ENCODE measurements at regions not wholly inside any gene's neighbourhood (a gene's known extent, or its start where the extent isn't known, plus 50 kb on each side); places are given as distances from the start of the nearest gene placed in this dataset.
A peak's percentile ranks its signal among the peaks of the same experiment; 100 is the strongest.

- Mint-ChIP-seq H3K36me3 (no peaks in the 10 kb centered on the region), H3K9me3 (peaks cover 0 to 3% (median 0%) of the 10 kb centered on the region in 9 donors), H3K4me3 (no peak overlapping the region), H3K4me1 (no peaks in the 10 kb centered on the region), H3K27ac (no peak overlapping the region), H3K27me3 (peaks cover 3 to 32% (median 9%) of the 10 kb centered on the region in 5 donors)
- POLR2A ChIA-PET, result no interaction called here
- DNase-seq (no peak), ATAC-seq (no peak)
Observed at GRCh38 chr5:103454770-103455169, 107.8 kb downstream of the NUDT12 start.

- Mint-ChIP-seq H3K36me3 (no peaks in the 10 kb centered on the region), H3K9me3 (peaks cover 0 to 3% (median 0%) of the 10 kb centered on the region in 9 donors), H3K27ac (no peak overlapping the region), H3K4me3 (no peak overlapping the region), H3K27me3 (peaks cover 3 to 32% (median 9%) of the 10 kb centered on the region in 5 donors), H3K4me1 (no peaks in the 10 kb centered on the region)
- POLR2A ChIA-PET, result no interaction called here
- no peak for DNase-seq
- no peak for ATAC-seq
Observed at GRCh38 chr5:103452666-103453065, 109.9 kb downstream of the NUDT12 start.

DNA sequence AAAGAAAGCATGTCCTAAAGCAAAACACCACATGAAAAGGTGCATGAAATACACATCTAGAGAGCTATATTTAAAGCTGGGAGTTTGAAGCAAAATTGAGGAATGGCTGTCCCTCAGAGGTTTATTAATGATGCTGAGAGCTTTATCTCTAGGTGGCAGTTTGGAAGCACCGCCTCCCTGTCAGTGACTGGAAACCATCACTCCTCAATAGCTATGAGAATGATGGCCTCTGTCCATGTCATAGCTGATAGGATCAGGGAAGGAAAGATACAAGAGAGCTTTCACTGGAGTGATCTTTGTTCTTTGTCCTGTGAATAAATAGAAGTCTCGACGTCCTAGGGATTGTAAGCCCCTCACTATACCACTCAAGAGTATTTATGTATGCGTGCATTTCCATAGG, 110.5 kb downstream of the NUDT12 start:
- POLR2A ChIA-PET, result no interaction called here
- DNase-seq (no peak), ATAC-seq (no peak)
- Mint-ChIP-seq H3K4me3 (no peak overlapping the region), H3K27me3 (peaks cover 1 to 32% (median 9%) of the 10 kb centered on the region in 5 donors), H3K36me3 (no peaks in the 10 kb centered on the region), H3K27ac (no peak overlapping the region), H3K9me3 (peaks cover 0 to 3% (median 0%) of the 10 kb centered on the region in 9 donors), H3K4me1 (no peaks in the 10 kb centered on the region)

DNA sequence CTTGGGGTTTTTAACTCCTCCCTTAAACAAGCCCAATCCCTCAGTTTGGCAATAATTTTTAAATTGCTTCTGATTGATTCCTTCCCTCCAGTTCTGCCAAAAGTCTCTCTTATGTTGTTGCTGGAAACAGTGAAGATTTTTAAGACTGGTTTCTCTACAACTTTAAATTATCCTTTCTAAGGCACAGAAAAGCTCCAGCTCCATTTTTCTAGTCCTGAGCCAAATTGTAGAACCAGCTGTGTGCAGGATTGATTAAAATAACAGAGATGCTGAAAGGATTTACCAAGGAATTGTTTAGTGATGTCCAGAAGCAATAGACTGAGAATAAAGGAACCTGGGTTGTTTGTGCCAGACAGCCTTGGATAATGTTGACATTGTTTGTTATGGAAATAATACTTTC, 111.3 kb downstream of the NUDT12 start:
- no peaks in the 10 kb centered on the region for H3K4me1 Mint-ChIP-seq
- H3K36me3 Mint-ChIP-seq, result no peaks in the 10 kb centered on the region
- POLR2A ChIA-PET, result no interaction called here
- H3K27me3 Mint-ChIP-seq, result peaks cover 0 to 24% (median 7%) of the 10 kb centered on the region in 5 donors
- H3K4me3 Mint-ChIP-seq, result no peak overlapping the region
- no peak for DNase-seq
- no peaks in the 10 kb centered on the region for H3K9me3 Mint-ChIP-seq
- H3K27ac Mint-ChIP-seq, result no peak overlapping the region
- ATAC-seq, result no peak

DNA sequence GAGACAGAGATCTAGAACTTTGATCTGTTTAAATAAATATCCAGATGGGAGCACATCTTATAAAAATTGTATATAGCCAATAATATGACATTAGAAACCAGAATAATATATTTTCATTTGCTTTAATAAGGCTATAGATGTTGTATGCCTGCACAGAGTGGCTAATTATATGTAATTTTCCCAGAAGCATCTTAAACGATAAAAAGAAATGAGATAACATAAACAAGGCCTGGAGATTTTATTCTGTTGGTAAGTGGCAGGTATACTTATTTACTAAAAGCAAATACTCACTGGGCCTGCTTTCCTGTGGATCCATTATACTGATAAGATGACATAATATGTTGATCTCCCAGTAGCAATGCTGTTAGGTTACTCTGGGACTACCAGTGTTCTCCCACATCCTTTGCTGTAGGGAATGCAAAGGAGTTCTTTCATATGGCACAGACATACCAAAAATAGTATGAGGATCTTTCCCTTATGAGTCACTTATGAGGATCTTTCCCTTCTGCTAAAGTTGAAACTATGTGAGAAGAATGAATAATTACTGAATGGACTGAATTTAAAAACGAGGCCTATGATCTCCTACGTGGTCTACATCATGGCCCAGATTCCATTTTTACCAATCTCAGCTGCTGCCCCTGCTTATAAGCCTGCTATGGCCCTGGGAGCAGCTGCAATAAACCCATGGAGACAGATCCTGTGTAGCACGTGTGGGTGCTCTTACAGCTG, 112.1 kb downstream of the NUDT12 start:
- Mint-ChIP-seq H3K4me3 (no peak overlapping the region), H3K27me3 (peaks cover 0 to 22% (median 5%) of the 10 kb centered on the region in 5 donors), H3K4me1 (no peaks in the 10 kb centered on the region), H3K36me3 (no peaks in the 10 kb centered on the region), H3K27ac (no peak overlapping the region), H3K9me3 (no peaks in the 10 kb centered on the region)
- POLR2A ChIA-PET, result no interaction called here
- no peak for ATAC-seq
- DNase-seq, result no peak

- Mint-ChIP-seq H3K4me1 (no peaks in the 10 kb centered on the region), H3K36me3 (no peaks in the 10 kb centered on the region), H3K4me3 (no peak overlapping the region), H3K9me3 (peaks cover 0 to 2% (median 0%) of the 10 kb centered on the region in 9 donors), H3K27me3 (peaks cover 0 to 18% (median 3%) of the 10 kb centered on the region in 5 donors), H3K27ac (no peak overlapping the region)
- POLR2A ChIA-PET, result no interaction called here
- no peak for DNase-seq
- ATAC-seq, result no peak
Observed at GRCh38 chr5:103446813-103447212, 115.8 kb downstream of the NUDT12 start.

- no peaks in the 10 kb centered on the region for H3K4me1 Mint-ChIP-seq
- H3K27ac Mint-ChIP-seq, result no peak overlapping the region
- ATAC-seq (no peak), DNase-seq (no peak)
- H3K36me3 Mint-ChIP-seq, result peaks cover 0 to 5% (median 0%) of the 10 kb centered on the region in 3 donors
- peaks cover 2 to 8% (median 7%) of the 10 kb centered on the region in 9 donors for H3K9me3 Mint-ChIP-seq
- peaks cover 0 to 22% (median 3%) of the 10 kb centered on the region in 5 donors for H3K27me3 Mint-ChIP-seq
- no peak overlapping the region for H3K4me3 Mint-ChIP-seq
- POLR2A ChIA-PET, result no interaction called here
Observed at GRCh38 chr5:103445426-103446035, 117.1 kb downstream of the NUDT12 start.

- Mint-ChIP-seq H3K9me3 (peaks cover 4 to 18% (median 12%) of the 10 kb centered on the region in 9 donors), H3K36me3 (peaks cover 0 to 14% (median 0%) of the 10 kb centered on the region in 3 donors), H3K4me3 (no peak overlapping the region), H3K27ac (no peak overlapping the region), H3K27me3 (peaks cover 0 to 22% (median 3%) of the 10 kb centered on the region in 5 donors), H3K4me1 (no peaks in the 10 kb centered on the region)
- POLR2A ChIA-PET, result no interaction called here
- DNase-seq, result no peak
- ATAC-seq, result no peak
Observed at GRCh38 chr5:103444333-103445038, 118.1 kb downstream of the NUDT12 start.

DNA sequence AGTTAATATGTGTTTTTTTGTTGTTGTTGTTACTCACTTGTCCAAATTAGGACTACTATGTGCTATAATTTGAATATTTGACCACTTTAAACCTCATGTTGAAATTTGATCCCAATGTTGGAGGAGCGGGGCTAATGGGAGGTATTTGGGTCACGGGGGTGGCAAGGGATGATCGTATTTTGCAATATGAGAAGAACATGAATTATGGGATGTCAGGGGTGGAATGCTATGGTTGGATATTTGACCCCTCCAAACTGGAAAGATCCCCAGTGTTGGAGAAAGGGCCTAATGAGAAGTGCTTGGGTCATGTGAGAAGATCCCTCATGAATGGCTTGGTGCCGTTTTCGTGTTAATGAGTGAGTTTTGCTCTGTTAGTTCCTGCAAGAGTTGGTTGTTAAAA, 119.8 kb downstream of the NUDT12 start:
- no peak overlapping the region for H3K4me3 Mint-ChIP-seq
- peaks cover 0 to 14% (median 0%) of the 10 kb centered on the region in 3 donors for H3K36me3 Mint-ChIP-seq
- no peak for DNase-seq
- peak overlapping the region in 1 of 10 donors; percentile 6 for H3K27ac Mint-ChIP-seq
- POLR2A ChIA-PET, result interaction anchor here (0.6 kb wide), 1 partner anchor 191 kb away, joined by 3 read pairs; no protein-coding TSS in a partner anchor
- ATAC-seq, result no peak
- H3K9me3 Mint-ChIP-seq, result peaks cover 9 to 35% (median 22%) of the 10 kb centered on the region in 9 donors
- H3K4me1 Mint-ChIP-seq, result no peaks in the 10 kb centered on the region
- peaks cover 0 to 22% (median 3%) of the 10 kb centered on the region in 5 donors for H3K27me3 Mint-ChIP-seq

DNA sequence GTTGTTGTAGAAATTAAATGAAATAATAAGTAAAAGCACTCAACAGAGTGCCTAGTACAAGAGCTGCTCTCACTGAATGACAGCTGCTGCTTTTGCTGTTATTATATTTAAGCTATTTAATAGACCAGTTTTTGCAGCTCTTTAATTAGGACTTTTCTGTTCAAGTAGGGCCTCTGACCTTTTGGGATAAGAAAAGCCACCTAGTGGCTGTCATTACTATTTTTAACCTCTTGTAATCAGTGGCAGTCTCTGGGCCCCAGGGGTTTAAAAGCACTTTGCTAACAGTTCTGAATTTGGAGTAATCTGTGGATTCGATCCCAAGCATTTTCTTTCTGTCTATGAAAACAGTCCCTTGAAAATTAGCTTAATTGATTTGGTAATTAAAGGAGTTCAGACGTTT, 121.1 kb downstream of the NUDT12 start:
- H3K4me3 Mint-ChIP-seq, result no peak overlapping the region
- POLR2A ChIA-PET, result no interaction called here
- no peak for ATAC-seq
- no peak overlapping the region for H3K27ac Mint-ChIP-seq
- H3K27me3 Mint-ChIP-seq, result peaks cover 0 to 22% (median 3%) of the 10 kb centered on the region in 5 donors
- no peaks in the 10 kb centered on the region for H3K4me1 Mint-ChIP-seq
- peaks cover 10 to 41% (median 22%) of the 10 kb centered on the region in 9 donors for H3K9me3 Mint-ChIP-seq
- no peak for DNase-seq
- H3K36me3 Mint-ChIP-seq, result peaks cover 0 to 14% (median 0%) of the 10 kb centered on the region in 3 donors

GRCh38 chr5:103439007-103439406, 123.6 kb downstream of the NUDT12 start:
- no peak overlapping the region for H3K27ac Mint-ChIP-seq
- no peaks in the 10 kb centered on the region for H3K4me1 Mint-ChIP-seq
- no peak overlapping the region for H3K4me3 Mint-ChIP-seq
- ATAC-seq (no peak), DNase-seq (no peak)
- POLR2A ChIA-PET, result no interaction called here
- H3K36me3 Mint-ChIP-seq, result peaks cover 0 to 14% (median 0%) of the 10 kb centered on the region in 3 donors
- peaks cover 0 to 8% (median 4%) of the 10 kb centered on the region in 5 donors for H3K27me3 Mint-ChIP-seq
- peaks cover 10 to 41% (median 22%) of the 10 kb centered on the region in 9 donors for H3K9me3 Mint-ChIP-seq

DNA sequence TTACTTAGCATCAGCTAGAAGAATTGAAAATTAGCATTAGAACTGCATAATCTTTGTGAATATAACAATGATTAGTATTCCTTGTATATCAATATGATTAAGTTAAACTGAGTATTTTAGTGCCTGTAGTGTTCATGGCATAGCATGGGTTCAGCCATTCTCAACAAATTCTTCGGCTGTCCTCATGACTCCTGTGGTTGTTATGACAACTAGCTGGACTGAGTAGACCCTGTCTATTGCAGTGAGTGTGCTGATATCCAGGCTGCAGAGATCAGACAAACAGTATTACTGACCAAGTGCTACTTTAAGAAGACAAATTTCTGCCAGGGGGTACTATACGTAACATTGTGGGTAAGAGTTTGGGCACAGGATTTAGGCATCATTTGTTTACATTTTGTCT, 125.9 kb downstream of the NUDT12 start:
- H3K27me3 Mint-ChIP-seq, result peaks cover 0 to 4% (median 3%) of the 10 kb centered on the region in 5 donors
- H3K9me3 Mint-ChIP-seq, result peaks cover 10 to 41% (median 22%) of the 10 kb centered on the region in 9 donors
- no peaks in the 10 kb centered on the region for H3K4me1 Mint-ChIP-seq
- DNase-seq (no peak), ATAC-seq (no peak)
- POLR2A ChIA-PET, result no interaction called here
- peaks cover 0 to 14% (median 0%) of the 10 kb centered on the region in 3 donors for H3K36me3 Mint-ChIP-seq
- no peak overlapping the region for H3K27ac Mint-ChIP-seq
- H3K4me3 Mint-ChIP-seq, result no peak overlapping the region

DNA sequence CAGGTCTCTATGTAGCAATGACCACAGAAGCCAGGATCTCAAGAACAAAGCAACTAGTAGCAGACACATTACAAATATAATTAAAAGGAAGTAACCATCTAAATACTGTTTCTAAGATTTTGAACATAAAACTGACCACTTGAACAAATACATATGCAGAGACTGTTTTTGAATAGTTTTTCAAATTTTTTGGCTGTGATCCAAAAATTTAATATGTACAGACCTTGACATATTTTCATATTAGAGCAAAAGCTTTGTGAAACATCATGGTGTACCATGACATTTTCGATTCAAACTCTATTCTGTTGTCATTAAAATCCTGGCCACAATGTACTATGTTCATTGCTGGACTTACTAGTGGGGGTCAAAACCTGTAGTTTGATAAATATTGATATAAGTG, 126.5 kb downstream of the NUDT12 start:
- Mint-ChIP-seq H3K9me3 (peaks cover 10 to 40% (median 22%) of the 10 kb centered on the region in 9 donors), H3K4me1 (no peaks in the 10 kb centered on the region), H3K4me3 (no peak overlapping the region), H3K27ac (no peak overlapping the region), H3K36me3 (peaks cover 0 to 14% (median 0%) of the 10 kb centered on the region in 3 donors), H3K27me3 (peaks cover 0 to 4% (median 3%) of the 10 kb centered on the region in 5 donors)
- POLR2A ChIA-PET, result no interaction called here
- ATAC-seq, result no peak
- DNase-seq, result no peak

Data from naive thymus-derived CD8-positive, alpha-beta T cell (primary cell).